ENCODE measurements at regions not wholly inside any gene's neighbourhood (a gene's known extent, or its start where the extent isn't known, plus 50 kb on each side); places are given as distances from the start of the nearest gene placed in this dataset.

DNA sequence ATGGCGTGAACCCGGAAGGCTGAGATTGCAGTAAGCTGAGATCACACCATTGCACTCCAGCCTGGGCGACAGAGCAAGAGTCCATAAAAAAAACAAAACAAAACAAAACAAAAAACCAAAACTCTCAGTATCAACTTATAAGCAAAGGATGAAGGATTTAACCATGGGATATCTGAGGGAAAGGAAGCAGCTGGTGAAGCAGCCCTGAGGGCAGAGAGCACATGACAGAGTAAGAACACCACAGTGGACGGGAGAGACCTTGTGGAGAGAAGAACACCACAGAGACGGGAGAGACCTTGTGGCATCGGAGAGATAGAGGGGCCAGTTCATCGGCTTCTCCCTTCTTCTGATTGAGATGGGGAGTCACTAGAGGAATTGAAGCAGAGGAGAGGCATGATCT lies 697.2 kb downstream of the HDGFL1 start:
- Histone ChIP-seq H3K4me1 (ENCODE audit: low read length) (no peaks in the 10 kb centered on the region), H2AFZ (ENCODE audit: low read depth, low read length) (no peak overlapping the region), H3K27ac (ENCODE audit: low read length) (no peak overlapping the region), H3K36me3 (replicated peaks; ENCODE audit: low read depth, low read length) (no peaks in the 10 kb centered on the region), H3K79me2 (ENCODE audit: low read length) (no peaks in the 10 kb centered on the region), H3K4me3 (ENCODE audit: low read length) (no peak overlapping the region), H3K9me3 (ENCODE audit: insufficient read depth, low read length) (no peaks in the 10 kb centered on the region), H3K9ac (ENCODE audit: low read length) (no peak overlapping the region), H3K27me3 (ENCODE audit: low read depth, low read length) (no peaks in the 10 kb centered on the region), H4K20me1 (ENCODE audit: insufficient read depth, low read length) (no peaks in the 10 kb centered on the region), H3K4me2 (ENCODE audit: low read length) (no peak overlapping the region)
- no peak for TF ChIP-seq EZH2phosphoT487 (IDR thresholded peaks at IDR 0.05; ENCODE audit: low read depth)
- TF ChIP-seq, protein P1, sequence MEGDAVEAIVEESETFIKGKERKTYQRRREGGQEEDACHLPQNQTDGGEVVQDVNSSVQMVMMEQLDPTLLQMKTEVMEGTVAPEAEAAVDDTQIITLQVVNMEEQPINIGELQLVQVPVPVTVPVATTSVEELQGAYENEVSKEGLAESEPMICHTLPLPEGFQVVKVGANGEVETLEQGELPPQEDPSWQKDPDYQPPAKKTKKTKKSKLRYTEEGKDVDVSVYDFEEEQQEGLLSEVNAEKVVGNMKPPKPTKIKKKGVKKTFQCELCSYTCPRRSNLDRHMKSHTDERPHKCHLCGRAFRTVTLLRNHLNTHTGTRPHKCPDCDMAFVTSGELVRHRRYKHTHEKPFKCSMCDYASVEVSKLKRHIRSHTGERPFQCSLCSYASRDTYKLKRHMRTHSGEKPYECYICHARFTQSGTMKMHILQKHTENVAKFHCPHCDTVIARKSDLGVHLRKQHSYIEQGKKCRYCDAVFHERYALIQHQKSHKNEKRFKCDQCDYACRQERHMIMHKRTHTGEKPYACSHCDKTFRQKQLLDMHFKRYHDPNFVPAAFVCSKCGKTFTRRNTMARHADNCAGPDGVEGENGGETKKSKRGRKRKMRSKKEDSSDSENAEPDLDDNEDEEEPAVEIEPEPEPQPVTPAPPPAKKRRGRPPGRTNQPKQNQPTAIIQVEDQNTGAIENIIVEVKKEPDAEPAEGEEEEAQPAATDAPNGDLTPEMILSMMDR (IDR thresholded peaks at IDR 0.05; ENCODE audit: low read depth, low read length) = no peak

DNA sequence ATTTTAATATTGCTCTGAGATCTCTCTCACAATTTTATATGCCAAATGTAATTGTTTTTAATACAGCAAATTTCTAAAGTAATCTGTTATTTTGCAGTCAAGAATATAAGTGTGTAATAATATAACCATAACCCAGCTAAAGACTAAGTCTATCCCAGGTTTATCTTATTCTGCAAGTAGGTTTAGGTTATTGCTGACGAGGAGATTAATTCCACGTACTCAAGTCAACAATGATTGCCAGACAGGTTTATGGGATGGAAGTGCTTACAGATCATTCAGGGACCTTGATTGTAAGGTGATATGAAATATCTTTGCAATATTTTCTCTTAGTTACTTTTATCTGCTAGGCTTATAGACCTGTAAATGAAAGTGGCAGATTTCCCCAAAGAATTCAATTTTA lies 698.3 kb downstream of the HDGFL1 start:
- TF ChIP-seq EZH2phosphoT487 (IDR thresholded peaks at IDR 0.05; ENCODE audit: low read depth) = no peak
- TF ChIP-seq, protein P1 (IDR thresholded peaks at IDR 0.05; ENCODE audit: low read depth, low read length) = no peak
- Histone ChIP-seq H2AFZ (ENCODE audit: low read depth, low read length) (no peak overlapping the region), H4K20me1 (ENCODE audit: insufficient read depth, low read length) (no peaks in the 10 kb centered on the region), H3K27me3 (ENCODE audit: low read depth, low read length) (no peaks in the 10 kb centered on the region), H3K4me1 (ENCODE audit: low read length) (peaks cover 8% of the 10 kb centered on the region), H3K4me3 (ENCODE audit: low read length) (no peak overlapping the region), H3K36me3 (replicated peaks; ENCODE audit: low read depth, low read length) (no peaks in the 10 kb centered on the region), H3K79me2 (ENCODE audit: low read length) (no peaks in the 10 kb centered on the region), H3K4me2 (ENCODE audit: low read length) (no peak overlapping the region), H3K9ac (ENCODE audit: low read length) (no peak overlapping the region), H3K27ac (ENCODE audit: low read length) (no peak overlapping the region), H3K9me3 (ENCODE audit: insufficient read depth, low read length) (no peaks in the 10 kb centered on the region)

DNA sequence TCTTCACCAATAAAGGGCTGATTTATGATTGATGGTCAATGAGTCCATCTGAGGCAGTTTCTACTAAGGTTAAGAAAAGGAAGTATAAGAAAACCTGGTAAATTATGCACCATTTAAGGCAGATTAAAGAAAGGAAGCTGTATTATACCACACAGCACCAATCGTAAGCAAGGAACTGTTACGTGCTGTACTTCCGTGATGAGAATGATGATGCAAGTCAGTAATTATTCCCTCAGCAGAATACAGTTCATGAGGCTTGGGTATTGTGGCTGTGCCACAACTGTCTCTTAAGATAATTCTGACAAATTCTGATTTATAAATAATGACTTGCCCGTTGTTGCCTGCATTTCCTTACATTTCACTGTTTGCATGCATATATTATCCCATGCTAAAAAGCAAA lies 699.0 kb downstream of the HDGFL1 start:
- Histone ChIP-seq H3K79me2 (ENCODE audit: low read length) (no peaks in the 10 kb centered on the region), H3K27me3 (ENCODE audit: low read depth, low read length) (no peaks in the 10 kb centered on the region), H3K4me3 (ENCODE audit: low read length) (no peak overlapping the region), H3K9ac (ENCODE audit: low read length) (no peak overlapping the region), H4K20me1 (ENCODE audit: insufficient read depth, low read length) (no peaks in the 10 kb centered on the region), H3K36me3 (replicated peaks; ENCODE audit: low read depth, low read length) (no peaks in the 10 kb centered on the region), H2AFZ (ENCODE audit: low read depth, low read length) (no peak overlapping the region), H3K27ac (ENCODE audit: low read length) (no peak overlapping the region), H3K9me3 (ENCODE audit: insufficient read depth, low read length) (no peaks in the 10 kb centered on the region), H3K4me2 (ENCODE audit: low read length) (no peak overlapping the region), H3K4me1 (ENCODE audit: low read length) (peaks cover 13% of the 10 kb centered on the region)
- no peak for TF ChIP-seq EZH2phosphoT487 (IDR thresholded peaks at IDR 0.05; ENCODE audit: low read depth)
- TF ChIP-seq, protein P1 (IDR thresholded peaks at IDR 0.05; ENCODE audit: low read depth, low read length) = no peak

GRCh38 chr6:23269436-23269835 lies 700.1 kb downstream of the HDGFL1 start:
- H3K27ac ChIP-seq (ENCODE audit: low read length) = no peak overlapping the region
- H3K9me3 ChIP-seq (ENCODE audit: insufficient read depth, low read length) = no peaks in the 10 kb centered on the region
- H3K4me1 ChIP-seq (ENCODE audit: low read length) = peaks cover 13% of the 10 kb centered on the region
- H3K4me2 ChIP-seq (ENCODE audit: low read length) = no peak overlapping the region
- no peak overlapping the region for H3K9ac ChIP-seq (ENCODE audit: low read length)
- H3K36me3 ChIP-seq (replicated peaks; ENCODE audit: low read depth, low read length) = no peaks in the 10 kb centered on the region
- H4K20me1 ChIP-seq (ENCODE audit: insufficient read depth, low read length) = no peaks in the 10 kb centered on the region
- TF ChIP-seq EZH2phosphoT487 (IDR thresholded peaks at IDR 0.05; ENCODE audit: low read depth) = no peak
- TF ChIP-seq, protein P1 (IDR thresholded peaks at IDR 0.05; ENCODE audit: low read depth, low read length) = no peak
- H3K79me2 ChIP-seq (ENCODE audit: low read length) = no peaks in the 10 kb centered on the region
- H2AFZ ChIP-seq (ENCODE audit: low read depth, low read length) = no peak overlapping the region
- no peaks in the 10 kb centered on the region for H3K27me3 ChIP-seq (ENCODE audit: low read depth, low read length)
- H3K4me3 ChIP-seq (ENCODE audit: low read length) = no peak overlapping the region

Data from OCI-LY3 (cell line).